GM19025 (cell line): ENCODE measurements at regions not wholly inside any gene's neighbourhood (a gene's known extent, or its start where the extent isn't known, plus 50 kb on each side); places are given as distances from the start of the nearest gene placed in this dataset.
"Not testable (repeated sequence)": the region's sequence is repeated elsewhere in the genome, so short reads cannot be mapped to it uniquely, and the experiment has no call there.

Experiments used
- ATAC-seq: cut with Tn5 transposase; IDR thresholded peaks from one replicate; pipeline ENCODE4 v1.9.1; 2021; ENCODE audit warnings: mild to moderate bottlenecking, low read depth, moderate library complexity; ENCODE audit not compliant: unreplicated experiment

DNA sequence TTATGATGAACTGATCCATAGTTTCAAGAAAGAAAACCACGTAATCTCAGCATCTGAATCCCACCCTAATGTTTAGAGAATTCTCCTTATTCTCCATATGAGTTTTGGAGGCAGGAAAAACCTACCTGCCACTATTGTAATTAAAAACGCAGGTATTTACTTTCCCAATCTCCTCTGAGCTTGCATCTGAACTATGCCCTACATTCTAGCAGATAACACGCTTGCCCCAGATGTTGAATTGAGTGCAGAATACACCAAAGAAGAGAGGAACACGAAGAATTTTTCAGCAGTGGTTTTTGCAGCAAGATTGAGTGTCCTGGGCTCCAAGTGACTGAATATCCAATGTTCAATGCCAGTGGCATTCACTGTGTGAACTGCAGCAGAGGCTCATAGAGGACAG, 182.4 kb downstream of the COX18 start:
- no peak for ATAC-seq

DNA sequence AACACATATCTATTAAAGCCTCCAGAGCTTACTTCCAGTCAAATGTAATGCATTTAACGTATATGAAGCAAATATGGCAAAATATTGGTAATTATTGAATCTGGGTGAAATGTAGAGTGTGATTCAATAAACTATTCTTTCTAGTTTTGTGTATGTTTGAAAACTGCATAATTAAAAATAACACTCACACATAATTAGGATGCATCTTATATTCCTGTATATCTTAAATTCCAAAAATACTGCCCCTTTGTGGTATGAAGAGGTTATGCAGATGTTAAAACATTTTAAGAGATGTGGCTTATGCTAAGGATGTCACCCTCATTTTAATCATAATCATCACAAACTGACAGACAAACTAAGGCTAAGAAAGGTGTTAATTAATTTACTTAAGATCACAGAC, 182.9 kb downstream of the COX18 start:
- ATAC-seq, result no peak

DNA sequence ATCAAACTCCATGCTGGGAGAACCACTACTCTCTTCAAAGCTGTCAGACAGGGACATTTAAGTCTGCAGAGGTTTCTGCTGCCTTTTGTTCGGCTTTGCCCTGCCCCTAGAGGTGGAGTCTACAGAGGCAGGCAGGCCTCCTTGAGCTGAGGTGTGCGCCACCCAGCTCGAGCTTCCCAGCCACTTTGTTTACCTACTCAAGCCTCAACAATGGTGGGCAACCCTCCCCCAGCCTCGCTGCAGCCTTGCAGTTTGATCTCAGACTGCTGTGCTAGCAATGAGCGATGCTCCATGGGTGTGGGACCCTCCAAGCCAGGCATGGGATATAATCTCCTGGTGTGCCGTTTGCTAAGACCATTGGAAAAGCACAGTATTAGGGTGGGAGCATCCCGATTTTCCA, 185.3 kb downstream of the COX18 start:
- not testable (repeated sequence) for ATAC-seq

DNA sequence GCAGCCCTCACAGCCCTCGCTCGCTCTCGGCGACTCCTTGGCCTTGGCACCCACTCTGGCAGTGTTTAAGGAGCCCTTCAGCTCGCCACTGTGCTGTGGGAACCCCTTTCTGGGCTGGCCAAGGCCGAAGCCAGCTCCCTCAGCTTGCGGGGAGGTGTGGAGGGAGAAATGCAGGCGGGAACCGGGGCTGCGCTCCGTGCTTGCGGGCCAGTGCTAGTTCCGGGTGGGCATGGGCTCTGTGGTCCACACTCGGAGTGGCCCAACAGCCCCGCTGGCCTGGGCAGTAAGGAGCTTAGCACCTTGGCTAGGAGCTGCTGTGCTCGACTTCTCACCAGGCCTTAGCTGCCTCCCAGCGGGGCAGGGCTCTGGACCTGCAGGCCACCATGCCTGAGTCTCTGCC, 192.6 kb downstream of the COX18 start:
- no peak for ATAC-seq

- no peak for ATAC-seq
Observed at GRCh38 chr4:72875545-72875944, 194.0 kb downstream of the COX18 start.

- no peak for ATAC-seq
Observed at GRCh38 chr4:72875138-72875537, 194.4 kb downstream of the COX18 start.

GRCh38 chr4:72864898-72865297, 204.6 kb downstream of the COX18 start:
- ATAC-seq, result no peak

DNA sequence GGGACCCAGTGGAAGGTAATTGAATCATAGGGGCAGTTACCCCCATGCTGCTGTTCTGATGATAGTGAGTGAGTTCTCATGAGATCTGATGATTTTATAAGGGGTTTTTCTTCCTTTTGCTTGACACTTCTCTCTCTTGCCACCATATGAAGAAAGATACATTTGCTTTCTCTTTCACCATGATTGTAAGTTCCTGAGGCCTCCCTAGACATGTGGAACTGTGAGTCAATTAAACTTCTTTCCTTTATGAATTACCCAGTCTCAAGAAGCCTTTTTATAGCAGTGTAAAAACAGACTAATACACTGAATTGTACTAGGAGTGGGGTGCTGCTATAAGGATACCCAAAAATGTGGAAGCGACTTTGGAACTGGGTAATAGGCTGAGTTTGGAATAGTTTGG, 205.2 kb downstream of the COX18 start:
- not testable (repeated sequence) for ATAC-seq

DNA sequence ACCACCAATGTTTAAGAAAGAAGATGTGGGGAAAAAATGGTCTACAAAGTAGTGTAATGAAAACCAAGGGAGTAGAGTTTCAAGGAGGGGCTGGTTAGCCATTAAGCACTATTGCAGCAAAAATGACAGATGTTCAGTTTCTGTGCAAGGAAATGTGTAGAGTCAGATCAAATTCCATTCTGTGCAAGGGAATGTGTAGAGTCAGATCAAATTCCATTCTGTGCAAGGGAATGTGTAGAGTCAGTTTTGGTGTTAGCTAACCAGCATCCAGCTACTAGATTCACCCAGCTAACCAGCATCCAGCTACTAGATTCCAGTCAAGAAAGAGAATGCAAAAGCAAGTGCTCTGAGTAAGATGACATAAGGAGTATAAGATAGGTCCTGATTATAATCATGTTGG, 208.8 kb downstream of the COX18 start:
- no peak for ATAC-seq

- ATAC-seq, result no peak
Observed at GRCh38 chr4:72858328-72858727, 211.2 kb downstream of the COX18 start.

- no peak for ATAC-seq
Observed at GRCh38 chr4:72857787-72858186, 211.7 kb downstream of the COX18 start.

GRCh38 chr4:72857216-72857615, 212.3 kb downstream of the COX18 start:
- ATAC-seq, result no peak

DNA sequence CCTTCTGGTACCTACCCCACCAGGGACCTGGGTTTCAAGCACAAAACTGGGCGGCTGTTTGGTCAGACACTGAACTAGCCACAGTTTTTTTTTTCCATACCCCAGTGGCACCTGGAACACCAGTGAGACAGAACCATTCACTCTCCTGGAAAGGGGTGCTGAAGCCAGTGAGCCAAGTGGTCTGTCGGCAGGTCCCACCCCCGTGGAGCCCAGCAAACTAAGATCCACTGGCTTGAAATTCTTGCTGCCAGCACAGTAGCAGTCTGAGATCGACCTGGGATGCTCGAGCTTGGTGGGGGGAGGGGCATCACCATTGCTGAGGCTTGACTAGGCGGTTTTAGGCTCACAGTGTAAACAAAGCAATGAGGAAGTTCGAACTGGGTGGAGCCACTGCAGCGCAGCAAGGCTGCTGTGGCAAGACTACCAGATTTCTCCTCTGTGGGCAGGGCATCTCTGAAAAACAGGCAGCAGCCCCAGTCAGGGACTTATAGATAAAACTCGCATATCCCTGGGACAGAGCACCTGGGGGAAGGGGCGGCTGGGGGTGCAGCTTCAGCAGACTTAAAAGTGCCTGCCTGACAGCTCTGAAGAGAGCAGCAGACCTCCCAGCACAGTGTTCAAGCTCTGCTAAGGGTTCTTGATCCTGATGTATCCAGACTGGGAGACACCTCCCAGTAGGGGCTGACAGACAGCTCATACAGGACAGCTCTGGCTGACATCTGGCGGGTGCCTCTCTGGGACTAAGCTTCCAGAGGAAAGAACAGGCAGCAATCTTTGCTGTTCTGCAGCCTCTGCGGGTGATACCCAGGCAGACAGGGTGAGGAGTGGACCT, 223.0 kb downstream of the COX18 start:
- no peak for ATAC-seq

GRCh38 chr4:72843466-72843865, 226.1 kb downstream of the COX18 start:
- no peak for ATAC-seq

DNA sequence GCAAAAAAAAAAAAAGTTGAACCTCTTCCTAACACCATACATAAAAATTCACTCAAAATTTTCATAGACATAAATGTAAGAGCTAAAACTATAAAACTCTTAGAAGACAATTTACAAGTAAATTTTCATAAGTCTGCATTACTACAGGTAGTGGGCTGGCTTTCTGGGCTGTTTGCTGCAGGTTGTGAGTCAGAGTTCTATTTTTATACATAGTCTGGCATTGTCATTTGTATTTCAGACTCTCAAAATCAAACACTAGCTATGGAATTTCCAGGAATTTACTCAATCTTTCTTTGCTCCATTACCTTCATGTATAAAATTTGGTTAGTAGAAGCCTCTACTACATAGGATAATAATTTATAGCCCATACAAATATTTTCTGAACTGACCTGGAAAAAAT, 227.2 kb downstream of the COX18 start:
- no peak for ATAC-seq

DNA sequence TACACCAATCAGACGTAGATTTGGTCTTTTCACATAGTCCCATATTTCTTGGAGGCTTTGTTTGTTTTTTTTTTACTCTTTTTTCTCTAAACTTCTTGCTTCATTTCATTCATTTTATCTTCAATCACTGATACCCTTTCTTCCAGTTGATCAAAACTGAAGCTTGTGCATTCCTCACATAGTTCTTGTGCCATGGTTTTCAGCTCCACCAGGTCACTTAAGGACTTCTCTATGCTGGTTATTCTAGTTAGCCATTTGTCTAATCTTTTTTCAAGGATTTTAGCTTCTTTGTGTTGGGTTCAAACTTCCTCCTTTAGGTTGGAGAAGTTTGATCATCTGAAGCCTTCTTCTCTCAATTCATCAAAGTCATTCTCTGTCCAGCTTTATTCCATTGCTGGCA, 229.3 kb downstream of the COX18 start:
- ATAC-seq, result not testable (repeated sequence)

DNA sequence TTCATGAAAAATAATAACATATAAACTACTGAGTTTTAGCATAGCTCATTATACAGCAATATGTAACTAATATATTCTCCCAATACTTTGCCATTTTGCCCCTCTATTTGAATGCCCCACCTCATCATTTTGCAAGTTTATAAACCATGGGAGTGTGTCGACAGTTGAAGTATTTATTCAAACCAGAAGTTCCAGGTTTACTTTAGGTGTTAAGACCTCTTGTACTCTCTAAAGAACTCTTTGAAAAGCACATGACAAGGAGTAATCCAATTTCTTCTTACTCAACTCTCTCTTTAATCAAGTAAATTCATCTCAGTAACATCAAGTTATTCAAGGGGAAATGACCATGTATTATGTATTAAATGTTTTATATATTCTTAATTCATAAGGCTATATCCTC, 240.7 kb downstream of the COX18 start:
- ATAC-seq, result no peak

DNA sequence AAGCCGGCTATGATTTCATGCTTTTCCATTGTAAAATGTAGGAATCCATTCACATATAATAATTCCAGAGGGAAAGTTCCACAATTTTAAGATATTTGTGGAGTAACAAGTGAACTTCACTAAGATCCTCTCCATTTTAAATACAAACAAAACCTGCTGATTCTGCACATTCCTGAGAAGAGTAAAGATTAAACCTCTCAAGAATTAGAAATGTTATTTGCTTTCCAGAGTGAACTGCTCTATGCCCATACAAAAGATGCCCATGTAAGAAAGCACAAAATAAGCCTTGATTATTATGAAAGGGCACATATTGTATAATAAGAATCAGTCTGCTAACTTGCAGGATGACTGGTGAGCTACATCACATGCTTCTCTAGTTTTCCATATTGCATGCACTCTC, 241.5 kb downstream of the COX18 start:
- ATAC-seq, result no peak

DNA sequence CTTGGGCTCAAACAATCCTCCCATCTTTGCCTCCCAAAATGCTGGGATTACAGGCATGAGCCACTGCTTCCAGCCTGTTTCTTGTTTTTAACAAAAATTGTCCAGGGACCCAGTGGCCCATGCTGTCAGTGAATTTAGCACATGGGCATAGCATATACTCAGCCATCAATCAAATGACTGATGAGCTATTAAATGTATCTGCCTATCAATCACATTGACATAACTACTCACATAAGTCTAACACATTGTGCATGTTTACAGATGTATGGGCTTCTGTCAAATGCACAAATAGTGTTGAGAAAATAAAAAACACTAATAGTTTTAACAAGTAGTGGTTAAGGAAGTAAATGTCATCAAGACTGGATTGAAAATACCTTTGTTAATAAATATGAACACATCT, 249.4 kb downstream of the COX18 start:
- ATAC-seq, result no peak

- ATAC-seq, result no peak
Observed at GRCh38 chr4:72817012-72817411, 248.0 kb upstream of the ADAMTS3 start.

DNA sequence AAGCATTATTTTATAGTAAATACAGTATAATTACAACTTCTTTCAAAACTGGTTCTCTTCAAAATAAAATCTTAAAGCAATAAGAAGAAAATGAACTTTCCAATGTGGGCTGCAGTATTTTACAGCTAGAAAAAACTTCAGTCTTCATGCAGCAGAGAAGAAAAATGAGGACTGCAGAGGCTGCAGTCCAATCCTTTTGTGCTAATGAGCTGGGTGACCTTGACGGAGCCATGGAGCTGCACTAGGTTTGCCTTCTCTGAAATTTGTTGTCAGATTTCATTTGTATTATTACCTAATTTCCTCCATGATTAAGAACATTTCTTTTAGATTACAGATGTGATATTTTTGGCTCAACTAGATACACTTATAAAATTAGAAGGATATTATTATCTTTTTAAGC, 245.2 kb upstream of the ADAMTS3 start:
- no peak for ATAC-seq

DNA sequence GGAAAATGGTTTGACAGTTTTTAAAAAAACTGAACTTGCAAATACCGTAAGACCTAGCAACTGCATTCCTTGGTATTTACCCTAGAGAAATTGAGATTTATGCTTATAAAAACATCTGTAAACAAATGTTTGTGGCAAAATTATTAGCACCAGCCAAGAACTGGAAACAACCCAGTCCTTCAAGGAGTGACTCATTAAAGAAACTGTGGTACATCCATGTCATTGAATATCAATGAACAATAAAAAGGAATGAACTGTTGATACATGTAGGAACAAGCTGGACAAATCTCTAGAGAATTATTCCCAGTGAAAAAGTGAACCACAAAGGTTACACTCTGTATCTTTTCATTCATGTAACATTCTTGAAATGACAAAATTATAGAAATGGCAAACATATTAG, 240.2 kb upstream of the ADAMTS3 start:
- ATAC-seq, result no peak

DNA sequence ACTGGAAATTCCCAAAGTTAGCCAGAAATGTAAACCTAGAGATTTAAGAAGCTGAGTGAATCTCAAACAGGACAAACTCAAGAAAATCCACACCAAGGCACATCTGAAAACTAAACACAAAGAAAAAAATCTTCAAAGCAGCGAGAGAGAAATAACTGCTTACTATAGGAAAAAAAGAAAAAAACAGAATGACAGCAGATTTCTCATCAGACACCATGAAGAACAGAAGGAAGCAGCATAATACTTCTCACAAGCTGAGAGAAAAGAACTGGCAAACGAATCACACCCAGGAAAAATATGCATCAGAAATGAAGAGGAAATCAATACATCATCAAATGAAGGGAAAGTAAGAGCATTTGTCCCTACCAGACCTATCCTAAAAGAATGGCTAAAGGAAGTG, 236.3 kb upstream of the ADAMTS3 start:
- no peak for ATAC-seq
